ENCODE measurements at regions not wholly inside any gene's neighbourhood (a gene's known extent, or its start where the extent isn't known, plus 50 kb on each side); places are given as distances from the start of the nearest gene placed in this dataset.
A peak's percentile ranks its signal among the peaks of the same experiment; 100 is the strongest.

DNA sequence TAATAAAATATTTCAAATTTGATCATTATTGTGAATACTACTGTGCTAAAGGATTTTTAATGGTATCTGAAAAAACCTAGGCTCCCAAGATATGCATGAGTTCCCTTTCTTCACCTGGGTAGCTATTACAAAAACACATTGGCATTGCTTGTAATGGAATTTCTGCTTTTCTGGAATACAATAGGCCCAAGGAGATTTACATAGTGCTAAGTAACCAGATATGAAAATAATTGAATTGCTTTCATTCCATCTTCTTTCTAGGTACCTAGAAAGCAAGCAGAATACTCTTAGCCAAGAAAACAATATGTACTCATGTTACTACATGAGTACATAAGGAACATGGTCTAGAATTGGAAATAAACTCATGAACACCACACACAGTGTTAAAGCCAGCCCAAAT, 291.9 kb downstream of the KCNC2 start:
- DNase-seq = no peak

DNA sequence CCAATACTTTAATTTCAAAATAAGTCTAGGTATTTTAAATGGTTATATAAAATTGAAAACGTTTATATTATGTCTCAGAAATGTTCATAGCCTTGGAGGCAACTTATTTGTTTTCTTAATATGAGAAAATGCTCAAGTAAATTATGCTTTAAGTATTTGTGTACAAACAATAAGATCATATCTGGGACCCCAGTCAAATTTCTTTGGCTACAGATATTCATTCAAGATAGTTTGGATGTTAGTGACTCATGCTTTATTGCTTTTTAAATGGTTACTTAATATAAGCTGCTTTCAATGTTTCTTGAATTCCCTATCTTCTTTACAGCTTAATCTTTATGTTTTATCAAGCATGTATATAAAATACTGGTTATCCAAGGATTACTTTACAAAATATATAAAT, 291.3 kb downstream of the KCNC2 start:
- no peak for DNase-seq

DNA sequence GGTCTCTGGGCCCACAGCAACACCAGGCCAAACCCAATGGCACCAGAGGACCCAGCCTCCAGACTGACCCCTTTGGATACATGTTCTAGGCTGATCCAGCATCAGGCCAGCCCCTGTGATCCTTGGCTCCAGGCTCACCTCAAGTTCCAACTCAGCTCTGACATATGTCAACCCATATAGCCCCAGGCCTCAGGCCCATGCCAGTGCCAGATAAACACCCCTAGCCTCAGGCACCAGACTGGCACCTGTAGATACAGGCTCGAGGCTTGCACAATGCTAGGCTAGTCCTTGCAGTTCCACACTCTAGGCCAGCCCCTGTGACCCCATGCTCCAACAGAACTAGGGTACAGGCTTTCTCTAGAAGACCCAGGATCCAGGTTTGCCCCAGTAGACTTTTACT, 287.5 kb downstream of the KCNC2 start:
- no peak for DNase-seq

- DNase-seq = no peak
Measured at GRCh38 chr12:74922642-74923041, 287.0 kb downstream of the KCNC2 start.

GRCh38 chr12:74941670-74942069, 268.0 kb downstream of the KCNC2 start:
- no peak for DNase-seq

DNA sequence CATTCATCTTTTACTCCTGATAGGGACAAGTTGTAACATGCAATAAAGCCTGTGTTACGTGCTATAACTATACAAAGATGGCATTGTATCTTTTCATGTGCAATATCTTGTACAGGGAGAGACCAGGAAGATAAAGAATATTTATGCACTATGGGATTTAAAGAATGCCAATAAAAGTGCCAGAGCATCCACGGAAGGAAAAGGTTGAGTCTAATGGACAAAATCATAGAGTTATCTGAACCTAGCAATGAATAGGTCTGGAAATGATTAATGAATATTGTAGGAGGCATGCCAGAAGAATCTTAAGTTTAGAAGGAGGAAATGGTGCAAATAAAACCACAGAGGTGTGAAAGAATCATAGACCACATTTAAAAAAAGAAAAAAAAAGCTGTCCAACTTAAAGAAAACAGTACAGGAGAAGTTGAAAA, 263.9 kb downstream of the KCNC2 start:
- no peak for DNase-seq

DNA sequence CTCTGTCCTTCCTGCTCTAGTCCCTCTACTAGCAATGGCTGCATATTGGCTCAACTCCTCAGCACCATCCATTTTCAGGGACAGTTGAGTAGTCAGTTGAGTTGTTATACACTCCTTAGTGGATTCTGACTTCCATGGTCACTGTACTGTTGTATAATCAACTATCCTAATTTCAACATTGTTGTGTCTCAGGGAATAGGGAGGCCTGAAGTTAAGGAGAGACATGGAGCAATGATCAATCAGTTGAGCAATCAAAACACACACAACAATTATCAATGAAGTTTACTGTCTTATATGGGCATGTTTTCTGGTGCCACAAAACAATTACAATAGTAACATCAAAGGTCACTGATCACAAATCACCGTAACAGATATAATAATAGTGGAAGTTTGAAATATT, 255.9 kb downstream of the KCNC2 start:
- DNase-seq = no peak

DNA sequence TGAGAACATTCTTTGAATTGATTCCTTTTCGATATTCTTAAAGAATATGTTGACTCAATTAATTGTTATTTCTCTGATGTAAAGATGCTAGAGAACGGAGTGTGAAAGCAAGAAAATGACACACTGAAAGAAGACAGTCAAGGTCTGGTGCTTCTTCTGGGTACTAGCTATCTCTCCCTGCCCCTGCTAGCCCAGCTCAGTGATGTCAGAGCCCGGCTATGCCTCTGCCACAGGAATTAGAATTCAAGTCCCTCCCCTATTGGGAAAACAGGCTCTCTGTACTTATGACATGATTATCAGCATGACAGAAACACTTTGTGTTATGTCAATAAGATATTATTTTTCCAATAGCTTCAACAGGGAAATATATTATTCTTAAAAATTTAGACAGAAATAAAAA, 252.4 kb downstream of the KCNC2 start:
- no peak for DNase-seq

GRCh38 chr12:74957634-74958033, 252.0 kb downstream of the KCNC2 start:
- DNase-seq = no peak

GRCh38 chr12:74959657-74960056, 250.0 kb downstream of the KCNC2 start:
- no peak for DNase-seq

DNA sequence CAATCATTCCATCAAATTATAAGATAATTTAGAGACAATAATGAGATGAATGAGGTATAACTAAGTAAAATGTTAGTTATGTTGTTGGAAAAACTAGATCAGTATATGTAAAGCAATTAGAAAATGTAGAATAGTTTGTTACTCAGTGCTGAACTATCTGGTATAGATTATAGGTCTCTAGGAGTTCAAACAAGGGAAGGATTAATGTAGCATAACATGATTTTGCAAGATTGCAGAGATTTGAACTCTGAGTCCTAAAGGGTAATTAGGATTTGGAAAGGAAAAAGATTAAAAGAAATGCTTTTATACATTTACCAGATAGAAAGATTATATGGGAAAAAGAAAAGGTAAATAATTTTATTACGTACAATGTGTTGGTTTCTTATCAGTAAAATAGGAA, 246.3 kb downstream of the KCNC2 start:
- DNase-seq = no peak

DNA sequence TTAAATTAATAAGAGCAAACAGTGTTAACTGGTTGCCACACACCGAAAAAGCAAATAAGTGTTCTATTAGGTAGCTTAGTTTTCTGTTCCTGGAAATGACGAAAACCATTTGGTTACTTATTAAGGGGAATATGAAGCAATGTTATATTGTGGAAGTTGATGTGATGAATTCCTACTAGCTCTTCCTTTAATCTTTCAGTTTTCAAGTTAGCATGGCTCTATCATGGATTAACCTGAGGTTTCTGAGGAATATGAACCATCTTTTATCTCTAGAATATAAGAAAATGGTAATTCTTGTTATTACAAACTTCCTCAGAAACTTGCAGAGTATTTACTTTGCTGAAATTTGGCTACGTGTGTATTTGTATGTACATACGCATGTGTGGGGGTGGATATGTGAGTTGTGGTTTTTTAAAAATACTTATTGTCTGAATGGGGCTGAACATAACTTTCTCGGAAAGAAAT, 245.7 kb downstream of the KCNC2 start:
- DNase-seq = no peak

DNA sequence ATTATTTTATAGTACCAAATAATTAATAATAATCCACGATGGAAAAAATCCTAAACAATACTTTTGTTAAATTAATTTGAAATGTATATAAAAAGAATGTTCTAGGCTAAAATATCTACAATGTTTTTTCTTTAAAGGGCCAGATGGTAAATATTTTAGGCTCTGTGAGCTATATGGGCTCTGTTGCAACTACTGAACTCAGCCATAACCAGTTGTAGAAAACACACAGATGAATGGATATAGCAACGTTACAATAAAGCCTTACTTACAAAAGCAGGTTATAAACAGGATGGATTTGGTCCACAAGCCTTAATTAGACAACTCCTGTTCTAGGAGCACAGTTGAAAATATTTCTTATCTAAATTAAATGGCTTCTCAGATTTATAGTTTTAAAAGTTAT, 245.2 kb downstream of the KCNC2 start:
- no peak for DNase-seq

- no peak for DNase-seq
Measured at GRCh38 chr12:74971201-74971600, 238.4 kb downstream of the KCNC2 start.

GRCh38 chr12:74977832-74978481, 231.7 kb downstream of the KCNC2 start:
- DNase-seq = no peak

GRCh38 chr12:74980510-74980909, 229.1 kb downstream of the KCNC2 start:
- peak; percentile 63 for DNase-seq

- no peak for DNase-seq
Measured at GRCh38 chr12:74981541-74981940, 228.1 kb downstream of the KCNC2 start.

GRCh38 chr12:74983917-74984316, 225.7 kb downstream of the KCNC2 start:
- DNase-seq = no peak

- DNase-seq = no peak
Measured at GRCh38 chr12:74984631-74985030, 225.0 kb downstream of the KCNC2 start.

GRCh38 chr12:74985293-74985985, 224.2 kb downstream of the KCNC2 start:
- no peak for DNase-seq

DNA sequence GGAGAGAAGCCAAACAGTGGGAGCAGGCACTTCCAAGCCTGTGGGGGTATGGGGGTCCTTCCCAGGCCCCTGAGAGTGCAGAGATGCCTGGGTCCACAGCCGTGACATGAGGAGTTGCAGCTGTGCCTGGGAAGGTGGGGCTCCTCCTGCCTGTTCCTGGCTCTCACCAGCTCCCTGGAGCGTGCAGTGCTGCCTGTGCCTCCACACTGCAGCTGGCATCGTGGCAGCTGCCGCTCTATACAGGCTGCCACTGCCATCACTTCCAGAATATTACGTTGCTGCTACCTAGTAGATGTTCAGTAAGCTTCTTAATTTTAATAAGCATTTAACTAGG, 223.7 kb downstream of the KCNC2 start:
- DNase-seq = no peak

GRCh38 chr12:74988156-74988555, 221.5 kb downstream of the KCNC2 start:
- no peak for DNase-seq

Data from eye (tissue), 1 donor.